ENCODE measurements at regions not wholly inside any gene's neighbourhood (a gene's known extent, or its start where the extent isn't known, plus 50 kb on each side); places are given as distances from the start of the nearest gene placed in this dataset.

- intact Hi-C loops (cut with micrococcal nuclease; ENCODE audit: unreplicated experiment), result no loop called here
- POLR2A ChIA-PET, result interaction anchor here (1.6 kb wide), 1 partner anchor 15 kb away, joined by 4 read pairs; no protein-coding TSS in a partner anchor
- H3K9me2 ChIP-seq (ENCODE audit: insufficient read depth, low read length), result no peaks in the 10 kb centered on the region
- no peak overlapping the region for H2AFZ ChIP-seq (ENCODE audit: low read length)
- H3K4me1 ChIP-seq (ENCODE audit: insufficient read depth, low read length, poor library complexity, severe bottlenecking), result no peaks in the 10 kb centered on the region
- H3K27ac ChIP-seq (ENCODE audit: low read depth, low read length, poor library complexity, severe bottlenecking), result no peak overlapping the region
- no TSS peak for BruUV-seq (replicated peaks)
- no peak for DNase-seq (ENCODE audit: low spot score)
- H3K9me3 ChIP-seq (ENCODE audit: low read length), result no peaks in the 10 kb centered on the region
- H3K4me3 ChIP-seq (ENCODE audit: low read depth, low read length, poor library complexity, severe bottlenecking), result no peak overlapping the region
- TF ChIP-seq EZH2phosphoT487 (IDR thresholded peaks at IDR 0.05; ENCODE audit: borderline replicate concordance, low read depth, low read length), result no peak
- TF ChIP-seq CTCF (conservative IDR thresholded peaks at IDR 0.05; ENCODE audit: low read length), result no peak
- H3K4me2 ChIP-seq (ENCODE audit: low read length), result no peak overlapping the region
- no peaks in the 10 kb centered on the region for H3K79me2 ChIP-seq (ENCODE audit: insufficient read depth, low read depth, low read length)
- no peaks in the 10 kb centered on the region for H3K36me3 ChIP-seq (ENCODE audit: insufficient read depth, low read length)
- H4K20me1 ChIP-seq (ENCODE audit: insufficient read depth, low read length), result no peaks in the 10 kb centered on the region
- CTCF ChIA-PET (ENCODE audit: unreplicated experiment), result no interaction called here
Measured at GRCh38 chr6:15779726-15780125, 116.9 kb upstream of the DTNBP1 start.

GRCh38 chr6:15776458-15776980 lies 113.7 kb upstream of the DTNBP1 start:
- Histone ChIP-seq H3K36me3 (ENCODE audit: insufficient read depth, low read length) (no peaks in the 10 kb centered on the region), H3K4me2 (ENCODE audit: low read length) (no peak overlapping the region), H3K9me2 (ENCODE audit: insufficient read depth, low read length) (no peaks in the 10 kb centered on the region), H2AFZ (ENCODE audit: low read length) (no peak overlapping the region), H3K4me3 (ENCODE audit: low read depth, low read length, poor library complexity, severe bottlenecking) (no peak overlapping the region), H3K79me2 (ENCODE audit: insufficient read depth, low read depth, low read length) (no peaks in the 10 kb centered on the region), H3K4me1 (ENCODE audit: insufficient read depth, low read length, poor library complexity, severe bottlenecking) (no peaks in the 10 kb centered on the region), H3K27ac (ENCODE audit: low read depth, low read length, poor library complexity, severe bottlenecking) (no peak overlapping the region), H4K20me1 (ENCODE audit: insufficient read depth, low read length) (no peaks in the 10 kb centered on the region), H3K9me3 (ENCODE audit: low read length) (no peaks in the 10 kb centered on the region)
- ChIA-PET CTCF (ENCODE audit: unreplicated experiment) (no interaction called here), POLR2A (interaction anchor here (0.6 kb wide), 1 partner anchor 313 kb away, joined by 3 read pairs; no protein-coding TSS in a partner anchor)
- no TSS peak for BruUV-seq (replicated peaks)
- TF ChIP-seq EZH2phosphoT487 (IDR thresholded peaks at IDR 0.05; ENCODE audit: borderline replicate concordance, low read depth, low read length) (no peak), CTCF (conservative IDR thresholded peaks at IDR 0.05; ENCODE audit: low read length) (no peak)
- intact Hi-C loops (cut with micrococcal nuclease; ENCODE audit: unreplicated experiment), result no loop called here
- no peak for DNase-seq (ENCODE audit: low spot score)

- POLR2A ChIA-PET, result no interaction called here
Measured at GRCh38 chr6:15775741-15776140, 112.9 kb upstream of the DTNBP1 start.

More at GRCh38 chr6:15775741-15776140, 112.9 kb upstream of the DTNBP1 start:
- no TSS peak for BruUV-seq (replicated peaks)
- Histone ChIP-seq H3K36me3 (ENCODE audit: insufficient read depth, low read length) (no peaks in the 10 kb centered on the region), H4K20me1 (ENCODE audit: insufficient read depth, low read length) (no peaks in the 10 kb centered on the region), H3K27ac (ENCODE audit: low read depth, low read length, poor library complexity, severe bottlenecking) (no peak overlapping the region), H2AFZ (ENCODE audit: low read length) (no peak overlapping the region), H3K4me1 (ENCODE audit: insufficient read depth, low read length, poor library complexity, severe bottlenecking) (no peaks in the 10 kb centered on the region), H3K4me2 (ENCODE audit: low read length) (no peak overlapping the region), H3K9me3 (ENCODE audit: low read length) (no peaks in the 10 kb centered on the region), H3K79me2 (ENCODE audit: insufficient read depth, low read depth, low read length) (no peaks in the 10 kb centered on the region), H3K4me3 (ENCODE audit: low read depth, low read length, poor library complexity, severe bottlenecking) (no peak overlapping the region), H3K9me2 (ENCODE audit: insufficient read depth, low read length) (no peaks in the 10 kb centered on the region)
- CTCF ChIA-PET (ENCODE audit: unreplicated experiment), result no interaction called here
- intact Hi-C loops (cut with micrococcal nuclease; ENCODE audit: unreplicated experiment), result no loop called here
- no peak for DNase-seq (ENCODE audit: low spot score)
- TF ChIP-seq CTCF (conservative IDR thresholded peaks at IDR 0.05; ENCODE audit: low read length) (no peak), EZH2phosphoT487 (IDR thresholded peaks at IDR 0.05; ENCODE audit: borderline replicate concordance, low read depth, low read length) (no peak)

Data from OCI-LY7 (cell line).